ENCODE measurements at regions not wholly inside any gene's neighbourhood (a gene's known extent, or its start where the extent isn't known, plus 50 kb on each side); places are given as distances from the start of the nearest gene placed in this dataset.

DNA sequence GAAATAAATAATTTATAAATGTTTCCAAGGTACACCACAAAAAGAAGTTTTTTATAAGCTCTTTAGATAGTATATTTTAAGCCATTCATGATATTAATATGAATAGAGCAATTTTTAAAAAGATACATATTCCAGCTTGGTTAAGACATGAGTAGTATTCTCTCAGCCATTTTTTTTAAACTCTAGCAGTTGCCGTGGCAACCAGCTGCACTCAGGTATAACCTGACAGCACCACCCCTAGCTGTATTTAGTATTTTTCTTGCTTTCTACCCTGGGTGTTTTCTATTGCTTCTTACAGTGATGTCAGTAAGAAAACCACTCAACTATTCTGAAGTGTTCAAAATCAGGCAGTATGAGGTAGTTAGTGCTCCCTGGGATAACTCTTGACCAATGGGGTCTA, 496.3 kb upstream of the CNTN3 start:
- Histone ChIP-seq H2AK5ac (ENCODE audit: low read length, severe bottlenecking) (no peak overlapping the region), H2BK15ac (ENCODE audit: low read depth, poor library complexity, severe bottlenecking) (no peak overlapping the region), H2BK120ac (ENCODE audit: low read depth, low read length) (no peak overlapping the region), H3K4ac (ENCODE audit: low read depth in 1 of 2, low read length in 2 of 2) (no peak overlapping the region), H3K18ac (ENCODE audit: low read depth in 1 of 2, low read length in 2 of 2) (no peak overlapping the region), H3K9ac (ENCODE audit: low read length) (no peak overlapping the region), H3K36me3 (ENCODE audit: control insufficient read depth in 1 of 2, insufficient read depth in 2 of 2, low read depth in 1 of 2, low read length in 2 of 2) (no peaks in the 10 kb centered on the region), H3K9me3 (ENCODE audit: control insufficient read depth, low read length) (no peaks in the 10 kb centered on the region), H4K91ac (ENCODE audit: low read length) (no peak overlapping the region), H3K4me3 (ENCODE audit: insufficient read depth in 1 of 2, low read depth in 1 of 2, low read length in 2 of 2) (no peak overlapping the region), H3K14ac (ENCODE audit: low read length in 2 of 2) (no peak overlapping the region), H3K4me1 (ENCODE audit: control insufficient read depth, insufficient read depth, low read depth, low read length) (no peaks in the 10 kb centered on the region), H3K27ac (ENCODE audit: low read length, poor library complexity, severe bottlenecking) (no peak overlapping the region), H2BK12ac (ENCODE audit: low read length in 2 of 2) (no peak overlapping the region), H4K8ac (ENCODE audit: low read length) (no peak overlapping the region), H3K23ac (ENCODE audit: low read length in 2 of 2) (no peak overlapping the region), H3K4me2 (ENCODE audit: low read length, poor library complexity, severe bottlenecking) (no peak overlapping the region), H2AFZ (ENCODE audit: low read depth, low read length) (no peak overlapping the region), H2BK5ac (ENCODE audit: low read depth, low read length, poor library complexity, severe bottlenecking) (no peak overlapping the region), H3K79me1 (replicated peaks; ENCODE audit: low read length, poor library complexity, severe bottlenecking) (no peaks in the 10 kb centered on the region), H3K27me3 (ENCODE audit: control insufficient read depth in 1 of 2, insufficient read depth in 1 of 2, low read length in 2 of 2) (no peaks in the 10 kb centered on the region)
- no CpG with 5 or more reads among the region's 1 CpG for WGBS
- DNase-seq = no peak

DNA sequence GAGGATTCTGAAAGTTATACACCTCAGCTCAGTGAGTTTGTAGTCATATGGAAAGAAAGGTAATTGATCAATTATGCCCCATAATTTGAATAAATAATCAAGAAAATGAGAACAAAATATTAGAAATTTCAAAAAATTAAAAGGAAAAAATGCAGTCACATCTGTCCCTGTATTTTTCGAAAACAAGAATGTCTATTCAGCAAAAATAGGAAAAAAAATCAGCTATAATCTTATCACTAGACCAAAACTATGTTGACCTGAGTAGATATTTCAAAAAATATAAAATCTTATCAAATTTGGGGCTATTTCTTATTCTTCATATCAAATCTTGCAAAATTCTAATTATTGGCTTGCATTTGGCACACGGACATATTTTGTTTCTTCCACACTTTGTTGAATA, 501.2 kb upstream of the CNTN3 start:
- H2BK5ac ChIP-seq (ENCODE audit: low read depth, low read length, poor library complexity, severe bottlenecking) = no peak overlapping the region
- H3K4me1 ChIP-seq (ENCODE audit: control insufficient read depth, insufficient read depth, low read depth, low read length) = no peaks in the 10 kb centered on the region
- no peak overlapping the region for H3K14ac ChIP-seq (ENCODE audit: low read length in 2 of 2)
- H3K18ac ChIP-seq (ENCODE audit: low read depth in 1 of 2, low read length in 2 of 2) = no peak overlapping the region
- H3K79me1 ChIP-seq (replicated peaks; ENCODE audit: low read length, poor library complexity, severe bottlenecking) = no peaks in the 10 kb centered on the region
- H3K4me2 ChIP-seq (ENCODE audit: low read length, poor library complexity, severe bottlenecking) = no peak overlapping the region
- H2AK5ac ChIP-seq (ENCODE audit: low read length, severe bottlenecking) = no peak overlapping the region
- 40% methylated on average over 1 of the region's 2 CpGs for WGBS
- H3K36me3 ChIP-seq (ENCODE audit: control insufficient read depth in 1 of 2, insufficient read depth in 2 of 2, low read depth in 1 of 2, low read length in 2 of 2) = no peaks in the 10 kb centered on the region
- H3K27me3 ChIP-seq (ENCODE audit: control insufficient read depth in 1 of 2, insufficient read depth in 1 of 2, low read length in 2 of 2) = no peaks in the 10 kb centered on the region
- no peak overlapping the region for H2BK12ac ChIP-seq (ENCODE audit: low read length in 2 of 2)
- H3K9ac ChIP-seq (ENCODE audit: low read length) = no peak overlapping the region
- no peak overlapping the region for H3K23ac ChIP-seq (ENCODE audit: low read length in 2 of 2)
- H2AFZ ChIP-seq (ENCODE audit: low read depth, low read length) = no peak overlapping the region
- H3K27ac ChIP-seq (ENCODE audit: low read length, poor library complexity, severe bottlenecking) = no peak overlapping the region
- H4K8ac ChIP-seq (ENCODE audit: low read length) = no peak overlapping the region
- no peak overlapping the region for H4K91ac ChIP-seq (ENCODE audit: low read length)
- H3K4me3 ChIP-seq (ENCODE audit: insufficient read depth in 1 of 2, low read depth in 1 of 2, low read length in 2 of 2) = no peak overlapping the region
- no peak for DNase-seq
- no peak overlapping the region for H3K4ac ChIP-seq (ENCODE audit: low read depth in 1 of 2, low read length in 2 of 2)
- peaks cover 4% of the 10 kb centered on the region for H3K9me3 ChIP-seq (ENCODE audit: control insufficient read depth, low read length)
- H2BK120ac ChIP-seq (ENCODE audit: low read depth, low read length) = no peak overlapping the region
- no peak overlapping the region for H2BK15ac ChIP-seq (ENCODE audit: low read depth, poor library complexity, severe bottlenecking)

DNA sequence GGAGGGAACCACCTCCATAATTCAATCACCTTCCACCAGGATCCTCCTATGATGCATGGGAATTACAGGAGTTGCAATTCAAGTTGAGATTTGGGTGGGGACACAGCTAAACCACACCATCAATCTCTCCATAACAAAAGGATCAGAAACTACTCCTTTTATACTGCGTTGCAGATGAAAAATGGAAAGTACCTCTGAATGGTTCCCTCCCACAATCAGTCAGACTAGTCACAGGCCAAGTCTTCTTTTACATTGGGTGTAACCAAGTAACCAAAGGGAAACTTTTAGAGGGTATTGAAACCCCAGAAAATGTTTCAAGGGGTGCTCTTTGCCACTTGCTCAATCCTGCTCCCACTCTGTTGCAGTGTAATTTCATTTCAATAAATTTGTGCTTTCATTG, 504.3 kb upstream of the CNTN3 start:
- no peak overlapping the region for H4K8ac ChIP-seq (ENCODE audit: low read length)
- H3K4ac ChIP-seq (ENCODE audit: low read depth in 1 of 2, low read length in 2 of 2) = no peak overlapping the region
- DNase-seq = no peak
- H3K27me3 ChIP-seq (ENCODE audit: control insufficient read depth in 1 of 2, insufficient read depth in 1 of 2, low read length in 2 of 2) = no peaks in the 10 kb centered on the region
- no CpG with 5 or more reads among the region's 1 CpG for WGBS
- H3K4me2 ChIP-seq (ENCODE audit: low read length, poor library complexity, severe bottlenecking) = no peak overlapping the region
- no peaks in the 10 kb centered on the region for H3K4me1 ChIP-seq (ENCODE audit: control insufficient read depth, insufficient read depth, low read depth, low read length)
- H3K27ac ChIP-seq (ENCODE audit: low read length, poor library complexity, severe bottlenecking) = no peak overlapping the region
- no peaks in the 10 kb centered on the region for H3K36me3 ChIP-seq (ENCODE audit: control insufficient read depth in 1 of 2, insufficient read depth in 2 of 2, low read depth in 1 of 2, low read length in 2 of 2)
- H2BK120ac ChIP-seq (ENCODE audit: low read depth, low read length) = no peak overlapping the region
- peaks cover 4% of the 10 kb centered on the region for H3K9me3 ChIP-seq (ENCODE audit: control insufficient read depth, low read length)
- H3K9ac ChIP-seq (ENCODE audit: low read length) = no peak overlapping the region
- H2AFZ ChIP-seq (ENCODE audit: low read depth, low read length) = no peak overlapping the region
- H2BK15ac ChIP-seq (ENCODE audit: low read depth, poor library complexity, severe bottlenecking) = no peak overlapping the region
- H3K79me1 ChIP-seq (replicated peaks; ENCODE audit: low read length, poor library complexity, severe bottlenecking) = no peaks in the 10 kb centered on the region
- no peak overlapping the region for H4K91ac ChIP-seq (ENCODE audit: low read length)
- H3K23ac ChIP-seq (ENCODE audit: low read length in 2 of 2) = no peak overlapping the region
- H3K18ac ChIP-seq (ENCODE audit: low read depth in 1 of 2, low read length in 2 of 2) = no peak overlapping the region
- no peak overlapping the region for H3K14ac ChIP-seq (ENCODE audit: low read length in 2 of 2)
- no peak overlapping the region for H3K4me3 ChIP-seq (ENCODE audit: insufficient read depth in 1 of 2, low read depth in 1 of 2, low read length in 2 of 2)
- H2BK5ac ChIP-seq (ENCODE audit: low read depth, low read length, poor library complexity, severe bottlenecking) = no peak overlapping the region
- H2AK5ac ChIP-seq (ENCODE audit: low read length, severe bottlenecking) = no peak overlapping the region
- no peak overlapping the region for H2BK12ac ChIP-seq (ENCODE audit: low read length in 2 of 2)

DNA sequence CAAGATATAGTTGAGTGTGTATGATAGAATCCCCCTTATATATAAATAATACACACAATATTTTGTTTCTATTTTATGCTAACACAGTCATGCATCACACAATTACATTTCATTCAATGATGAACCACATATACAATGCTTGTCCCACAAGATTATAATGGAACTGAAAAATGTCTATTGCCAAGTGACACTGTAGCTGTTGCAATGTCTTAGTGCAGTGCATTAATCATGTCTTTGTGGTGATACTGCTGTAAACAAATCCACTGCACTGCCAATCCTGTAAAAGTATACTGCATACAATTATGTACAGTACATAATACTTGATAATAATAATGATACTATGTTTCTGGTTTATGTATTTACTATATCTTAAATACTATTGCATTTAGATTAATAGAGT, 512.1 kb upstream of the CNTN3 start:
- H3K9me3 ChIP-seq (ENCODE audit: control insufficient read depth, low read length) = no peaks in the 10 kb centered on the region
- no peak overlapping the region for H2BK5ac ChIP-seq (ENCODE audit: low read depth, low read length, poor library complexity, severe bottlenecking)
- H3K23ac ChIP-seq (ENCODE audit: low read length in 2 of 2) = no peak overlapping the region
- no peaks in the 10 kb centered on the region for H3K36me3 ChIP-seq (ENCODE audit: control insufficient read depth in 1 of 2, insufficient read depth in 2 of 2, low read depth in 1 of 2, low read length in 2 of 2)
- no peaks in the 10 kb centered on the region for H3K79me1 ChIP-seq (replicated peaks; ENCODE audit: low read length, poor library complexity, severe bottlenecking)
- no peak overlapping the region for H2BK15ac ChIP-seq (ENCODE audit: low read depth, poor library complexity, severe bottlenecking)
- no peak overlapping the region for H3K4me3 ChIP-seq (ENCODE audit: insufficient read depth in 1 of 2, low read depth in 1 of 2, low read length in 2 of 2)
- no peak overlapping the region for H3K18ac ChIP-seq (ENCODE audit: low read depth in 1 of 2, low read length in 2 of 2)
- H2BK120ac ChIP-seq (ENCODE audit: low read depth, low read length) = no peak overlapping the region
- no peak overlapping the region for H4K8ac ChIP-seq (ENCODE audit: low read length)
- H2BK12ac ChIP-seq (ENCODE audit: low read length in 2 of 2) = no peak overlapping the region
- H3K4me2 ChIP-seq (ENCODE audit: low read length, poor library complexity, severe bottlenecking) = no peak overlapping the region
- no peak overlapping the region for H3K9ac ChIP-seq (ENCODE audit: low read length)
- no peaks in the 10 kb centered on the region for H3K4me1 ChIP-seq (ENCODE audit: control insufficient read depth, insufficient read depth, low read depth, low read length)
- no peak overlapping the region for H2AFZ ChIP-seq (ENCODE audit: low read depth, low read length)
- no peak overlapping the region for H3K14ac ChIP-seq (ENCODE audit: low read length in 2 of 2)
- DNase-seq = no peak
- H3K27ac ChIP-seq (ENCODE audit: low read length, poor library complexity, severe bottlenecking) = no peak overlapping the region
- no peak overlapping the region for H4K91ac ChIP-seq (ENCODE audit: low read length)
- H3K27me3 ChIP-seq (ENCODE audit: control insufficient read depth in 1 of 2, insufficient read depth in 1 of 2, low read length in 2 of 2) = no peaks in the 10 kb centered on the region
- H2AK5ac ChIP-seq (ENCODE audit: low read length, severe bottlenecking) = no peak overlapping the region
- no peak overlapping the region for H3K4ac ChIP-seq (ENCODE audit: low read depth in 1 of 2, low read length in 2 of 2)

All from mesenchymal stem cell (in vitro differentiated cells and primary cell).